Uterus (tissue), 3 donors: ENCODE measurements at regions not wholly inside any gene's neighbourhood (a gene's known extent, or its start where the extent isn't known, plus 50 kb on each side); places are given as distances from the start of the nearest gene placed in this dataset.

Experiments used
- DNase-seq, 2 donors: peaks; one replicate each; pipeline ENCODE4 v3.0.0-alpha.2; 2019 to 2020
- H3K27ac ChIP-seq, 2 donors: fragments of 200-600 bp; sonication (generic); 1 replicate in 1 of 2; 2 replicates in 1 of 2; pipeline ENCODE4 v1.5.1; 2016 to 2018
- H3K27me3 ChIP-seq, 2 donors: fragments of 200-600 bp; sonication (generic); one replicate each; pipeline ENCODE4 v1.5.1; 2018 to 2019; ENCODE audit warnings: control low read depth in 1 of 2
- H3K36me3 ChIP-seq, 2 donors: fragments of 200-600 bp; sonication (generic); one replicate each; pipeline ENCODE4 v1.5.1; 2019; ENCODE audit warnings: control low read depth in 1 of 2
- H3K4me1 ChIP-seq, 2 donors: fragments of 200-600 bp; sonication (generic); one replicate each; pipeline ENCODE4 v1.5.1; 2018 to 2019; ENCODE audit warnings: control low read depth in 1 of 2
- H3K4me3 ChIP-seq, 2 donors: fragments of 200-600 bp; sonication (generic); 1 replicate in 1 of 2; 2 replicates in 1 of 2; pipeline ENCODE4 v1.5.1; 2018 to 2019; ENCODE audit warnings: mild to moderate bottlenecking in 1 of 2
- H3K9me3 ChIP-seq, 2 donors: fragments of 200-600 bp; sonication (generic); one replicate each; pipeline ENCODE4 v1.5.1; 2019; ENCODE audit warnings: control low read depth in 1 of 2
- CTCF ChIP-seq, 4 experiments: fragments of 200-600 bp in 2 of 4; fragments of 450-650 bp in 2 of 4; sonication (generic) in 2 of 4; IDR thresholded peaks; one replicate each; pipeline ENCODE4 v1.5.1; 2016 to 2019; ENCODE audit warnings: antibody characterized with exemption in 4 of 4, mild to moderate bottlenecking in 2 of 4, moderate library complexity in 1 of 4
- POLR2A ChIP-seq, 2 donors: fragments of 450-650 bp; IDR thresholded peaks; one replicate each; pipeline ENCODE4 v1.6.1; 2016; ENCODE audit warnings: antibody characterized with exemption in 2 of 2, mild to moderate bottlenecking in 1 of 2, moderate library complexity in 1 of 2
- intact Hi-C: fragments of 100-400 bp; cut with DNase I; formaldehyde crosslinking; loops from one replicate; pipeline ENCODE4 v1.15.1; 2023; ENCODE audit warnings: low total_unique reads
- donor health status: DM: yes; HTN: yes; CAD: no.

GRCh38 chr10:21406595-21407193 is 118.8 kb downstream of the SKIDA1 start:
- TF ChIP-seq CTCF (IDR thresholded peaks at IDR 0.05) (no peak), POLR2A (IDR thresholded peaks at IDR 0.05) (no peak)
- DNase-seq, result no peak
- no peak overlapping the region for H3K27ac ChIP-seq
- H3K9me3 ChIP-seq, result no peaks in the 10 kb centered on the region
- H3K4me3 ChIP-seq, result no peak overlapping the region
- no peaks in the 10 kb centered on the region for H3K4me1 ChIP-seq
- H3K36me3 ChIP-seq, result no peaks in the 10 kb centered on the region
- intact Hi-C loops, result no loop called here
- H3K27me3 ChIP-seq, result no peaks in the 10 kb centered on the region

GRCh38 chr10:21405981-21406380 is 119.5 kb downstream of the SKIDA1 start:
- no peak overlapping the region for H3K4me3 ChIP-seq
- no peaks in the 10 kb centered on the region for H3K27me3 ChIP-seq
- intact Hi-C loops, result no loop called here
- no peaks in the 10 kb centered on the region for H3K36me3 ChIP-seq
- H3K9me3 ChIP-seq, result no peaks in the 10 kb centered on the region
- no peak overlapping the region for H3K27ac ChIP-seq
- H3K4me1 ChIP-seq, result no peaks in the 10 kb centered on the region
- TF ChIP-seq CTCF (IDR thresholded peaks at IDR 0.05) (no peak), POLR2A (IDR thresholded peaks at IDR 0.05) (no peak)
- no peak for DNase-seq

- intact Hi-C loops, result no loop called here
- no peak for DNase-seq
- no peaks in the 10 kb centered on the region for H3K27me3 ChIP-seq
These were observed 122.0 kb downstream of the SKIDA1 start for GRCh38 chr10:21403256-21404015.

GRCh38 chr10:21402606-21403083 is 122.8 kb downstream of the SKIDA1 start:
- Histone ChIP-seq H3K4me1 (no peaks in the 10 kb centered on the region), H3K36me3 (no peaks in the 10 kb centered on the region), H3K27me3 (no peaks in the 10 kb centered on the region), H3K27ac (no peak overlapping the region), H3K9me3 (no peaks in the 10 kb centered on the region), H3K4me3 (no peak overlapping the region)
- intact Hi-C loops, result no loop called here
- no peak for DNase-seq
- TF ChIP-seq CTCF (IDR thresholded peaks at IDR 0.05), result no peak
- no peak for TF ChIP-seq POLR2A (IDR thresholded peaks at IDR 0.05)

More at GRCh38 chr10:21403256-21404015, 122.0 kb downstream of the SKIDA1 start:
- no peak overlapping the region for H3K4me3 ChIP-seq
- no peaks in the 10 kb centered on the region for H3K4me1 ChIP-seq
- H3K36me3 ChIP-seq, result no peaks in the 10 kb centered on the region
- no peak overlapping the region for H3K27ac ChIP-seq
- TF ChIP-seq CTCF (IDR thresholded peaks at IDR 0.05) (no peak), POLR2A (IDR thresholded peaks at IDR 0.05) (no peak)
- no peaks in the 10 kb centered on the region for H3K9me3 ChIP-seq

- Histone ChIP-seq H3K27ac (no peak overlapping the region), H3K4me3 (no peak overlapping the region), H3K36me3 (no peaks in the 10 kb centered on the region), H3K27me3 (no peaks in the 10 kb centered on the region), H3K4me1 (no peaks in the 10 kb centered on the region), H3K9me3 (no peaks in the 10 kb centered on the region)
- intact Hi-C loops, result no loop called here
- DNase-seq, result no peak
- TF ChIP-seq POLR2A (IDR thresholded peaks at IDR 0.05), result no peak
- no peak for TF ChIP-seq CTCF (IDR thresholded peaks at IDR 0.05)
These were observed 124.3 kb downstream of the SKIDA1 start for GRCh38 chr10:21401196-21401595.
